PC-9 (cell line): ENCODE measurements at regions not wholly inside any gene's neighbourhood (a gene's known extent, or its start where the extent isn't known, plus 50 kb on each side); places are given as distances from the start of the nearest gene placed in this dataset.

ENCODE experiments used
- CTCF ChIP-seq: fragments of 200-600 bp; sonication (generic); conservative IDR thresholded peaks from 2 replicates; pipeline ENCODE4 v1.6.1; 2017; ENCODE audit warnings: mixed run types, antibody characterized with exemption, mild to moderate bottlenecking, moderate library complexity
- EZH2 ChIP-seq: fragments of 200-600 bp; sonication (generic); IDR thresholded peaks from 2 replicates; pipeline ENCODE4 v1.8.0; 2017; ENCODE audit warnings: antibody characterized with exemption, low read depth

GRCh38 chr5:4579679-4580078 is 560.5 kb upstream of the ADAMTS16 start:
- TF ChIP-seq EZH2 (no peak), CTCF (no peak)
